H1 (cell line): ENCODE measurements at regions not wholly inside any gene's neighbourhood (a gene's known extent, or its start where the extent isn't known, plus 50 kb on each side); places are given as distances from the start of the nearest gene placed in this dataset.

Experiments used
- CREB1 ChIP-seq: IDR thresholded peaks from 2 replicates; pipeline ENCODE4 v1.6.1; 2012; ENCODE audit warnings: inconsistent platforms
- EZH2 ChIP-seq: fragments of 200-600 bp; sonication (generic); IDR thresholded peaks from 2 replicates; pipeline ENCODE4 v1.7.1; 2012; ENCODE audit warnings: low read depth, mild to moderate bottlenecking, moderate library complexity, low read length, inconsistent platforms; ENCODE audit not compliant: severe bottlenecking
- NRF1 ChIP-seq: IDR thresholded peaks from 2 replicates; pipeline ENCODE4 v1.6.1; 2011; ENCODE audit warnings: mild to moderate bottlenecking, low read depth, low read length, improper control_type of control experiment
- POLR2A ChIP-seq, 2 experiments: IDR thresholded peaks; 1 replicate in 1 of 2; 2 replicates in 1 of 2; pipeline ENCODE4 v1.6.1; 2011; ENCODE audit warnings: low read depth in 2 of 2, low read length in 2 of 2, mild to moderate bottlenecking in 2 of 2; ENCODE audit errors: control extremely low read depth in 1 of 2
- RAD21 ChIP-seq, 2 experiments: IDR thresholded peaks in 1 of 2; conservative IDR thresholded peaks in 1 of 2; 2 replicates each; pipeline ENCODE4 v1.6.1; 2011; ENCODE audit warnings: low read depth in 2 of 2, low read length in 2 of 2, improper control_type of control experiment in 1 of 2, inconsistent platforms in 1 of 2, mild to moderate bottlenecking in 1 of 2, moderate library complexity in 1 of 2
- RXRA ChIP-seq: IDR thresholded peaks from 2 replicates; pipeline ENCODE4 v1.6.1; 2011; ENCODE audit warnings: low read depth, mild to moderate bottlenecking, low read length, moderate library complexity; ENCODE audit not compliant: insufficient read depth
- SIN3A ChIP-seq, 2 experiments: IDR thresholded peaks in 1 of 2; conservative IDR thresholded peaks in 1 of 2; 2 replicates each; pipeline ENCODE4 v1.6.1; 2011 to 2012; ENCODE audit warnings: low read length in 2 of 2, improper control_type of control experiment in 1 of 2, low read depth in 1 of 2, mild to moderate bottlenecking in 1 of 2
- TF ChIP-seq, protein P1 (sequence below), 3 experiments: IDR thresholded peaks; 1 replicate in 2 of 3; 2 replicates in 1 of 3; pipeline versions ENCODE4 v1.5.1 to v1.6.1; 2011; ENCODE audit warnings: low read length in 3 of 3, mild to moderate bottlenecking in 3 of 3, inconsistent platforms in 2 of 3, low read depth in 1 of 3, moderate library complexity in 1 of 3; ENCODE audit not compliant: insufficient read depth in 1 of 3; ENCODE audit errors: control extremely low read depth in 1 of 3
- TF ChIP-seq, protein P2 (sequence below): IDR thresholded peaks from 2 replicates; pipeline ENCODE4 v1.6.1; 2012; ENCODE audit warnings: inconsistent platforms
- TF ChIP-seq, protein P3 (sequence below): IDR thresholded peaks from 2 replicates; pipeline ENCODE4 v1.6.1; 2012; ENCODE audit warnings: inconsistent platforms

DNA sequence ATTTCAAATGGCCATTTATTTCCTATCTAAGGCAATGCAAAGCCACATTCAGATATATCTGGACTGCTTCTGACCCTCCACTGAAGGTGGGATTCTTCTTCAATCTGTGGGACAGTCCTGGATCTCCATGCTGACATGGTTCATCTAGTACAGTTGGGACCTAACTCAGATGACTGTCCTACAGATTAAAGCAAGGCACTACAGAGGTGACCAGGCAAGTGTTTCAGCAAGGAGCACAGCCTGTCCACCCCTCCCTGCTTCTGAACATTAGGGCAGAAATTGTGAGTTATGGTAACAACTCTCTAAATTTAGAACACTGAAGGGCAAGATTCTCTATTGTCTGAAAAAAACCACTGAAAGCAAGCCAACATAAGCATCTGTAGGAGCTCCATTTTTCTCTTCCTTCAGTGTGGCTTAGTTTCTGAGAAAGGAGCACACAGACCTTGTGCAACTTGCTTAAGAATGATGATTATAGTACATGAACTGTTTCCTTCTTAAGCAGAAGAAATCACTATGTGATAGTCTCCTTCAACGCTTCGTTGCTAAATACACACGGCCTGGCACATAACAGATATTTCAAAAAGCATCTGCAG is 62.9 kb upstream of the BARX1 start:
- TF ChIP-seq, protein P1, sequence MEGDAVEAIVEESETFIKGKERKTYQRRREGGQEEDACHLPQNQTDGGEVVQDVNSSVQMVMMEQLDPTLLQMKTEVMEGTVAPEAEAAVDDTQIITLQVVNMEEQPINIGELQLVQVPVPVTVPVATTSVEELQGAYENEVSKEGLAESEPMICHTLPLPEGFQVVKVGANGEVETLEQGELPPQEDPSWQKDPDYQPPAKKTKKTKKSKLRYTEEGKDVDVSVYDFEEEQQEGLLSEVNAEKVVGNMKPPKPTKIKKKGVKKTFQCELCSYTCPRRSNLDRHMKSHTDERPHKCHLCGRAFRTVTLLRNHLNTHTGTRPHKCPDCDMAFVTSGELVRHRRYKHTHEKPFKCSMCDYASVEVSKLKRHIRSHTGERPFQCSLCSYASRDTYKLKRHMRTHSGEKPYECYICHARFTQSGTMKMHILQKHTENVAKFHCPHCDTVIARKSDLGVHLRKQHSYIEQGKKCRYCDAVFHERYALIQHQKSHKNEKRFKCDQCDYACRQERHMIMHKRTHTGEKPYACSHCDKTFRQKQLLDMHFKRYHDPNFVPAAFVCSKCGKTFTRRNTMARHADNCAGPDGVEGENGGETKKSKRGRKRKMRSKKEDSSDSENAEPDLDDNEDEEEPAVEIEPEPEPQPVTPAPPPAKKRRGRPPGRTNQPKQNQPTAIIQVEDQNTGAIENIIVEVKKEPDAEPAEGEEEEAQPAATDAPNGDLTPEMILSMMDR (IDR thresholded peaks at IDR 0.05; ENCODE audit: control extremely low read depth in 1 of 3, insufficient read depth in 1 of 3, low read depth in 1 of 3, low read length in 3 of 3): no peak
- TF ChIP-seq CREB1 (no peak), NRF1 (no peak), SIN3A (conservative IDR thresholded peaks at IDR 0.05 in 1 of 2, IDR thresholded peaks at IDR 0.05 in 1 of 2; ENCODE audit: low read depth in 1 of 2, low read length in 2 of 2) (no peak), EZH2 (no peak), RXRA (no peak), RAD21 (IDR thresholded peaks at IDR 0.05 in 1 of 2, conservative IDR thresholded peaks at IDR 0.05 in 1 of 2; ENCODE audit: low read depth in 2 of 2, low read length in 2 of 2) (no peak), POLR2A (IDR thresholded peaks at IDR 0.05; ENCODE audit: control extremely low read depth in 1 of 2, low read depth in 2 of 2, low read length in 2 of 2) (no peak)
- TF ChIP-seq, protein P2, sequence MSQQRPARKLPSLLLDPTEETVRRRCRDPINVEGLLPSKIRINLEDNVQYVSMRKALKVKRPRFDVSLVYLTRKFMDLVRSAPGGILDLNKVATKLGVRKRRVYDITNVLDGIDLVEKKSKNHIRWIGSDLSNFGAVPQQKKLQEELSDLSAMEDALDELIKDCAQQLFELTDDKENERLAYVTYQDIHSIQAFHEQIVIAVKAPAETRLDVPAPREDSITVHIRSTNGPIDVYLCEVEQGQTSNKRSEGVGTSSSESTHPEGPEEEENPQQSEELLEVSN: no peak
- TF ChIP-seq, protein P3, sequence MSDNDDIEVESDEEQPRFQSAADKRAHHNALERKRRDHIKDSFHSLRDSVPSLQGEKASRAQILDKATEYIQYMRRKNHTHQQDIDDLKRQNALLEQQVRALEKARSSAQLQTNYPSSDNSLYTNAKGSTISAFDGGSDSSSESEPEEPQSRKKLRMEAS: no peak
